ENCODE measurements at regions not wholly inside any gene's neighbourhood (a gene's known extent, or its start where the extent isn't known, plus 50 kb on each side); places are given as distances from the start of the nearest gene placed in this dataset.
A peak's percentile ranks its signal among the peaks of the same experiment; 100 is the strongest.
"Not testable (repeated sequence)": the region's sequence is repeated elsewhere in the genome, so short reads cannot be mapped to it uniquely, and the experiment has no call there.

DNA sequence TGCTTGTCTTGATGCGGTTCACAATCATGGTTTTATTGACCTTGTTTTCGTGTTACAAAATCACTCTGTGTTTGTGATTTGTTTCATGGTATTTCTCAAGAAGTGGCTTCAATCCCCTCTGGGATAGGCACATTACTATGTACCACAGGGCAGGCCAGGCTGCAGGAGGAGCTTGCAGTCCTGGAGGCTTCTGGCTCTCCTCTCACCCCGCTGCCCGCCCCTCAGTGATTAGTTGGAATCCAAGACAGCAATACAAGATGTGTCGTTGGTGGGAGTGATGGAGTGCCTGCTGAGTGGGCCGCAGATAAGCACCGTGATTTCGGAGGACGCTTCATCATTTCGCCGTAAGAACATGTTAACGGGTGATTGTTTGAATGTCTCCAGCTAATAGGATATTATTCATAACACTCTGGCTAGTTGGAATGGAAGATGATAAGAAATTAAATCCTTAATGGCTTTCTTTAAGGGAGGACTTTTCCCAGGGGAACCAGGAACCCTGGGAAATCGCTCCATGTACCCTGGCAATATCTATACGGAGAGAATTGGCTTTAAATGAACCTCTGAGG, 384.4 kb downstream of the MIAT start:
- no peak for DNase-seq (ENCODE audit: low read depth in 4 of 4, low spot score in 2 of 4)

DNA sequence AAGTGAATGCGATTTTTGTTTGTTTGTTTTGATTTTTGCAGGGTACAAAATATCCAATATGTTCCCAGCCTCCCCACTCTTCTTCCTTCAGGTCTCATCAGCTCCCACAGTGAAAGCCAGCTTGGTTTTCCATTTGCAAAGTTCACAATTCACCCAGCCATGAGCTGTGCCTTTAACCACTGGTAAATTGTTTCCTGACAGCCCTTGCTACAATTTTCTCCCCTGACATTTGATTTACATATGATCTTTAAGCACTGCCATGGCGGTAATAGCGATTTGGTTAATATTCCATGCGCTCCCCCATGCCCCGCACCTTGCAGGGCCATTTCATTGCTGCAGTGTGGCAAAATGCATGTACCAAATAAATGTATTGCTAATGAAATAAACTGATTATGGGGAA, 385.9 kb downstream of the MIAT start:
- DNase-seq (ENCODE audit: low read depth in 4 of 4, low spot score in 2 of 4): no peak

DNA sequence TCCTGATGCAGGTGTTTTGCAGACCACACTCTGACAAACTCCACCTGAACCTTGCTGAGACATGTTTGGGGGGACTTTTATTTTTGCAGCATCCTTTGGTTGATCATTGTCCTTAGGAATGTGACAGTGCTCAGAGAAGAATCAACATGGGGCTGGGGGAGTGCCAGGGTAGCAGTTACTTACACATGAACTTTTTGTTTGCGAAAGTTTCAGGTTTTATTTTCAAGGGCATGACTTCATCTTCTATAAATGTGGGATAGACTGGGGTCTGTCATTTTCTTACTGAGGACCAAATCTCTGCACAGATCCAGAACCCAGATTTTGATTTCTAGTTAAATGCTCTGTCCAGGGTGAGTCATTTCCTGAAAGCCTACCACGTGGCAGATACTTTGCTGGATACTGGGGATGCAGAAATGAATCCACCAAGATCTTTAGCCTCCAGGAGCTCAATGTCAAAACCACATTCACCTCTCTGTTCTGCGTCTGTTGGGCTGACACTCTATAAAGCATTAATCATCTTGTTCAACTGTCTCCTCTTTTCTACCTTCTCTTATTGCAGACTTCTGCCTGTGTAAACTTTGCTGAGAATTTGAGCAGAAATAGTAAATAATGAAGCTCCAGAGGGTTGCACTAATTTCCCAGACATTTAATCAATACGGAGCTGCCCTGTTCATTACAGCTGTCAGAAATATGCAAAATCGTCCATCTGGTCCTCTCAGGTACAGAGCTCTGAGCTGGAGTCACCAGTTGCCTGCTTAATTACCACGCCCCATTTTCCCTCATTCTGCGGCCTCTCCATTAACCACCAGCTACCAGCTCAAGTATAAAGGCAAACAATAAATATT, 387.9 kb downstream of the MIAT start:
- DNase-seq (ENCODE audit: low read depth in 4 of 4, low spot score in 2 of 4): no peak

DNA sequence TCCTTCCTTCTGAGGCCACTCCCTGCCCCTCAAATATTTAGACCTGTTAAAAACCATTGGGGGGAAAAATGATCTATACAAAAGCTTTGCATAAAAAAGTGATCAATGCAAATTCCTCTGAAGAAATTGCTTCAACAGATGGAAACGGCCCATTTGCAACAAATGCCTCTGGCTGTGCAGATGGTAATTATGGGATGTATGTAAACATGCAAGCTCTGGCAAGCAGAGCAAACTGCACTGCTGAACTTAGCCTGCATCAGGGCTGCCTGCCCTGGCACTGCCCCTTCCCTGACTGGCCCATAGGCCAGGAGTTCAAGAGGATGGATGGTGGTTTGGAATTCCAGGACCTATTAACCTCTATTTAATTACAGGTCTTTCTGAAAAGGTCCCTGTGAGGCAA, 388.7 kb downstream of the MIAT start:
- DNase-seq (ENCODE audit: low read depth in 4 of 4, low spot score in 2 of 4): no peak

DNA sequence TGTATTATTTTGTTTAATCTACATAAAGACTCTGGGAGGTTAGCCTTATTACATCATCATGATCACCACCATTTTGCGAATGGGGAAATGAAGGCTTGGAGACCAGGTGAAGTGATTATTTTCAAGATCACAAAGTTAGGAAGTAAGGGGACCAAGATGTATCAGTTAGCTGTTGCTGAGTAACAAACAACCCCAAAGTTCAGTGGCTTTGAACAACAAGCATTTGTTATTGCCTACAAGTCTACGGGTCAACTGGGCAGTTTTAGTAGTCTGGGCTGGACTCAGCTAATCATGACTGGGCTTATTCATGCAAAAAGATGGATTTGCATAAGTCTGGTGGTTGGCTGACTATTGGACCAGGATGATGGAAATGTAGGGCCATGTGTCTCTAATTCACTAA, 389.2 kb downstream of the MIAT start:
- DNase-seq (ENCODE audit: low read depth in 4 of 4, low spot score in 2 of 4): no peak

DNA sequence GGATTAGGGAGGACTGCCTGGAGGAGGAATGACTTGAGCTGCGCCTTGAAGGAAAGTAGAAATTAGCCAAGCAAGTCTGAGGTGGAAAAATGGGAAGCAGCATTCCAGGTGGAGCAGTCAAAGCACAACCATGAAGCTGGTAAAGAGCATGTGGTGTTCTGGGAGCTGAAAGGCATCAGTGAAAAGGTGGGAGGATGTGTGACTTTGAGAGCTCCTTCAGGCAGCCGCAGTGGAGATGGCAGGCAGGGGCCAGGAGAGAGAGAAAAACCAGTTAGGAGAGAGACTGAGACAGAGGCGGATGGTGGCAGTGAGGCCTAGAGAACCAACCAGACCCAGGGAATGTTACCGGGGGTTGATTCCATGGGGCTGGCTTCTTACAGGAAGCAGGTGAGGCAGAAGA, 393.4 kb downstream of the MIAT start:
- no peak for DNase-seq (ENCODE audit: low read depth in 4 of 4, low spot score in 2 of 4)

DNA sequence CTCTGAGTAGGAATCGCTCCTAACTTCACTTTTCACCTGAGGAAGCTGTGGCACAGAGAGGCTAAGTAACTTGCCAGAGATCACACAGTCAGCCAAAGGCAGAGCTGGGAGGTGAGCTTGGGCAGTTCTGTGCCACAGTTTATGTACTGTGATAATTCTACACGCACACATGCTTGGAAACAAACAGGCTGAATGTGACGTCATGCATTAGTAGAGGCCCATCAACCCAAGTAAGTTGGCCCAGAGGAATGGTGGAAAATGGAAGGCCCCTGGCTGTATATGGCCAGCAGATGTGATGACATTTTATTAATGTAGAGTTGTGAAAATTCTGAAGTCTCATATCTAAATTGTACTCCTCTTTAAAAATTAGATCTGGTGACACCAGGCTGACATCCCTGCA, 394.0 kb downstream of the MIAT start:
- no peak for DNase-seq (ENCODE audit: low read depth in 4 of 4, low spot score in 2 of 4)

DNA sequence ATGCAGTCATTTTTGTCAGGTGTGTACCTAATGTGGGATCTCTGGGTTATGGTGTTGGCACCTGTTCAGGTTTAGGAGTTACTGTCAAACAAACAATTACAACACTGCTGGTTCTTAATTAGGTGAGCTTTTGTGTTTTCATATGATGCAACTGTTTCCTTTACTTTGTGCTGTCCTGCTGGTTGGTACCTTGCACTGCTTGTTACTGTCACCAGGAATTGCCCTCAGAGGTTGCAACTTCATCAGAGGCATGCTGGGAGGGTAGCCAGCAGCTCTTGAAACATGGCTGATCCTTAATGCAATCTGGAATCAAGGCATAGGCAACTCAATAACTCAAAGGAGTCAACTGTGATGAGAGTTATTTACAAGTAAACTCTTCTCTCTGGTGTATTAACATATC, 400.3 kb downstream of the MIAT start:
- DNase-seq (ENCODE audit: low read depth in 4 of 4, low spot score in 2 of 4): no peak

DNA sequence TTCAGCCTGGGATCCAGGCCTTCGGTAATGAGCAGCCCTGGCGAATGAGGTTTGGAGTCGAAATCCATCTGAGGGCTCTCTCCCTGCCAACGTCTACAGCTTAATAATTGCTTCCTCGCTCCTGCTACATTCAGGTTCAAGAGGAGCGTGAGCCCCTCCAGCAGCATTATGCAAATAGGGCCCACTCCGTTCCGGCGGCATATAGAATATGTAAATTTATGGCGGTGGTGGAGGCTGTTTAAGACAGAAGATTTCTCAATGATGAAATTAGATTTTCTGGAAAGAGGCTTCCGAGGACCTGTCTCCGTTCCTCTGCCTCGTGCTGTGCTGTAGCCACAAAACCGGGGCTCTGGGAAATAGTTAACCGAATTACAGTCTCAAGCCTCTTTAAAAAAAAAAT, 402.8 kb downstream of the MIAT start:
- DNase-seq (ENCODE audit: low read depth in 4 of 4, low spot score in 2 of 4): no peak

DNA sequence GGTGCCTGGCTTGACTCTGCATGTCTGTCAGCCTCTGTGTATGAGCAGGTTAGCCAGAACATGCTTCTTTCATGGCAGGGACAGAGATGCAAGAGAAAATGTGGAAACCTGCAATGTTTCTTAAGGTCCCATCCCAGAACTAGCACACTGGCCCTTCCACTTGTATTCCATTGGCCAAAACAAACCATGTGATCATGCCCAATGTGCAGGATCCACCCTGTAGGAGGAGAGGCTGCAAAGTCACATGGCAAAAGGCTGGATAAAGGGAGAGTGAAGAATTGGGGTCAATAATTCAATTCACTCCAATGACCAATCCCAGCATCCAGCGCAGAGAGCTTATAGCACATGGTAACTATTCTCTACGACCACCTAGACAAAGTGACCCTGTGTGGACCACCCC, 405.5 kb downstream of the MIAT start:
- no peak for DNase-seq (ENCODE audit: low read depth in 4 of 4, low spot score in 2 of 4)

DNA sequence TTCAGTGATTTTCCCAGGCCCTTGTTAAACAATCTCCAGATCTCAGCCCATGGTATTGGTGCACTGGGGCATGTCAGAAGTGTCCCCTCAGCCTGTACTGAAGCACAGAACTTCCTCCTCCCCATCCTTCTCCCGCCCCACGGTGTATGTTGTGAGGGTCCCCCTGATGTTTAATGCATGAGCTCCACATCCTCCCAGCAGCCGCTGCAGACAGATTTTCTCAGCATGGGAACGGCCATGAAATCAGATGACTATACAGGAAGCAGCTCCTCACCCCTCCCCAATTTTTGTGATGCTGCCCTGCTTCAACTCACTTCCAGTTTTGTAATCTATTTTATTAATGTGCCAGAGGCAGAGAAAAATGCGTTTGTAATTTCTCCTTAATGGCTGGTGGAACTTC, 406.0 kb downstream of the MIAT start:
- DNase-seq (ENCODE audit: low read depth in 4 of 4, low spot score in 2 of 4): peak in 1 of 4 donors; percentile 23

DNA sequence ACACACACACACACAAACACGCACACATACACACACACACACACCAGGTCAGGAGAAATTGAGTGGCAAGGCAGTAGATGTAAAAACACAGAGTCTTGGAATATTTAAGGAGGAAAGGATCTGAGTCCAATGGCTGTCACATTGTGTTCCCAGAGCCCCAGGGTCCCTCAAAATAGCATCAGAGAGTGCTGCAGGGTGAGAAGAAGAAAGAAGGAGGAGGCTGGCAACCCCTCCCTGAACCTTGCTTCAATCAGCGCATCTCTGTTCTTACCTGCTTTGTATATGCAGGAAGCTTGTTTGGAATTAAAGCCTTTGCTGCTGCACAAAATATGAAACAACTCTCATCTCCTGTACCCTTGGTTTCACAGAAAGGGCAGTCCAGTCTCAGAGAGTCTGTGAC, 406.5 kb downstream of the MIAT start:
- no peak for DNase-seq (ENCODE audit: low read depth in 4 of 4, low spot score in 2 of 4)

DNA sequence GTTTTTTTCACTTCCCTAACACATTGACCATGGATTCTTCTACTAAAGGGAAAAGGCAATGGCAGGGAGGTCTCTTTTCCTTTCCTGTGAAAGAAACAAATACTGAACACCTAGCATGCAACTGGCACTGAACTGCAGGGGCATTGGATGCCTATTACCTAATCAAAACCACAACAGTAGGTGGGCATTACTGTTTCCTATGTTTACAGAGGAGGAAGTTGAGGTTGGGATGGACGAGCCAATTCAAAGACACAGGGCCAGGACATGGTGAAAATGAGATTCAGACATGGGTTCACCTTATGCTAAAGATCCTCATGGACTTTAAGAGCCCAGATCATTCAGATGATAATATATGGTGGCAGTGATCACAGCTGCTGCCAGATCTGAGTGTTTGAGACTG, 407.0 kb downstream of the MIAT start:
- no peak for DNase-seq (ENCODE audit: low read depth in 4 of 4, low spot score in 2 of 4)

DNA sequence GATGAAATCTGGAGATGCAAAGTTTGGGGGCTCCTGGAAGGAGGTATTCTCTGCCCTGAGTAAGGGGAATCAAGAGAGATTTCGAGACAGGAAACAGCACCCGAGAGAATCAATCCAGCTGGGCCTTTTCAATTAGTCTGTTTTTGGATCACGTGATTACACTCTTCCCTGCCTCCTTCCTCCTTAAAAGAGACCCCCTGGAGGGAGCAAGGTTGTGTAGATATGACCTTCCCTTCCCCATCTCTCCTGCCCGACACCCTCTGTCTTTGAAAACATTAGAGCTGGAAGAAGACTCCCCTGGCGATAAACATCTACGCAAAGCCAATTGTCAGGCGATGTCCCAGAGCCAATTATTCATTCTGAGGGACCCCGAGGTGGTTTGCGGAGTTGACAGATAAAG, 407.9 kb downstream of the MIAT start:
- DNase-seq (ENCODE audit: low read depth in 4 of 4, low spot score in 2 of 4): peak in 1 of 4 donors; percentile 12

DNA sequence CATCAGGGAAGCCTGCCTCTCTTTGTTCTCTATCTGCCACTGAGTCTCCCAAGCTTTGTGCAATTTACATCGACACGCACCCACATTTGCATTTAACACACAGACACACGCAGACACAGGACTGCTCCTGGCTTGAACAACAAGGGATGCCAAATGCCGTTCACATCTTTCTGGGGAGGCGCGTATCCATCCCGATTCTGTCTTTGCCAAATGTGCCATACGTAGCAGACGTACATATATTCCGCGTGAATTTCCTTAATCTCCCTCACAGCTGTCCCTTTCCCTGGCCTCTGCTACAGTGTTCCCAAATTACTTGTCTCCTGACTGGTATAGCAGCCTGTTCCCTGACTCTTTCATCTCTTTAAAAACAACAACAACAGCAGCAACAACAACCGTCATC, 409.5 kb downstream of the MIAT start:
- no peak for DNase-seq (ENCODE audit: low read depth in 4 of 4, low spot score in 2 of 4)

DNA sequence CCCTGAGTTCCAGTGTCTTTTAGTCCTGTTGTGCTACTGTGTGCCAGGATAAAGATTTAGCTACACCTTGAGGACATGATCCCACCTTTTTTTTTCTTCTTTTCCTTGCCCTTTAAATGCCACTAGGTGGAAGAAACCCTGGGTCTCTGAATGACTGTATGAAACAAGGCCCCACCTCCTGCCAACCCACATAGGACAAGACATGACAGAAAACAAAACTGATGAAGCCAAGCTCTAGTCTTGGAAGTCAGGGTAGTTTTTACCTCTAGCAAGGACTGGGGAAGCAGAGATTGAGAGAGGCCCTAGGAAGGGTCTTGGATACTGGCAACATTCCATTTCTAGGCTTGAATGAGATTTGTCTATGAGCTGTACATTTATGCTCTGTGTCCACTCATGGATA, 410.7 kb downstream of the MIAT start:
- DNase-seq (ENCODE audit: low read depth in 4 of 4, low spot score in 2 of 4): no peak

DNA sequence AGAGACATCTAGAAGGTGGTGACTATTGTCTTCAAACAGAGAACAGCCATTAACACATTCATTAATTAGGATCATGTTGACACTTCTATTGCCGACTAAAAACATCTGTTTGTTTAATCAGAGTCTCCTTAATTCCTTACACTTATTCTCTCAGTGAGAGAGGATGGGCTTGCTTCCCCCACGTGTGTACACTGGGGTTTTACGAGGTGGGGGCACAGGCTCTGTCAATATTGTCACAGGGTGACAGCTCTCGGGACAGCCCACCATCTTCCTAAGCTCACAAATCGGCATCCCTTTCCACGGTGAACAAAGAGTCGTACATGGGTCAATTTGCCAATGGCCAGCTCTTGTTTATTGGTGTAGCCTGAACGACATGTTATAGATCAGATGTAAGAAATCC, 413.2 kb downstream of the MIAT start:
- no peak for DNase-seq (ENCODE audit: low read depth in 4 of 4, low spot score in 2 of 4)

DNA sequence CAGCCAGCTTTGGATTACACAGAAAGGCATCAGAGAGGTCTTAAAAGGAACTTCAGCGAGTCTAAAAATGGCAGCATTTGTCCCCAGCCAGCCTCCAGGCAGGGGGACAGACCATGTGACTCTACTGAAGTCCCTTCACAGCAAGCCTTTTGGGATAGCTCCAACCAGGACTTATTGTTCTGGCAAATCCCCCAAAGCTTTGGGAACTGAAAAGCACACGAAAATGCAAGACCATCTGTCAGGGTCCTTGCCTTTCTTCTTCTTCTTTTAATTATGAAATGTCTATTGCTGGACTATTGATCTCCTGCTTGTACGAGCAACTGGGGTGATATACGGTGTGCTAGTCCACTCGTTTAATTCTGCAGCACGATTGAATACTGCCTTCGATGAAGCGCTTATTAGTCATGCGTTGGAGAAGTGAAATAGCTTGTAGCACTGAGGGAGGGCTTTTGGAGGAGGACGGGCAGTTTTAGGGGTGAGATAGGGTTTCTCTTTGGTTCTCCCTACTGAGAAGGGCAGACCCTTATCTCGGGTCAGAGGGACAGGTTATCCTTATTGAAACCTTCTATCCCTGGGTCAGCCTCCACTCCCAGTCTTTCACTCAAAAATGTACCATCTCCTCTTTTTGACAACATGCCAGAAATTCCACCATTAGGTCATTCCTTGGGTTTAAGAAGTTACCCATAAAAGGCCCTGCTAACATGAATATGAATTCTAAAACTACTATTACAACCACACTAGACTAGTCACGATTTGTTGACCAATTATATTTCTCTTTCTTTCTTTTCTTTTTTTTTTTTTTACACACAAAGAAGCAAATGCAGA, 416.4 kb downstream of the MIAT start:
- no peak for DNase-seq (ENCODE audit: low read depth in 4 of 4, low spot score in 2 of 4)

DNA sequence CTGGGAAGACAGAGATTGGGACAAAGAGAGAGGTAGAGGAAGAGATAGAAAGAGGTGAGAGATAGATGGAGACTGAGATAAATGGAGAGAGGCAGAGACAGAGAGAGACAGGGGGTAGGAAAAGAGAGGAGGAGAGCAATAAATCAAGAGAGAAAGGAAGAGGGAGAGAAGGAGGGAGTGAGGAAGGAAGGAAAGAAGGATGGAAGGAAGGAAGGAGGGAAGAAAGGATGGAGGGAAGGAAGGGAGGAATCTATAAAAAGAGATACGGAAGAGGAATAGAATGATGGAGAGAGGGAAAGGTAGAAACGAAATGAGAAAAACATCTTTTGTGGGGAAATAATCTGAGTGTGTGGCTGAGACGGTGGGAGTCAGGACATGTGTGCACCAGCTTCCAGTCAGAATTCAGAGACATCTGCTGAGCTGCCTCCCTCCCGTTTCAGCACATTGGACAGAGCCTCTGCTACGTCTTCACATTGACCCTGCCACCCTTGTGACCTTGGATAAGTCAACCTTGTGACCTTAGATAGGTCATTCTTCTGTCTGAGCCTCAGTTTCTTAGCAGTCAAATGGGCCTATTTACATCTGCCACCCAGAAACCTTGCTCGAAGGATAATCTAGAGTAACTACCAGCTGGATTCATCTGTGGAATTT, 417.8 kb downstream of the MIAT start:
- DNase-seq (ENCODE audit: low read depth in 4 of 4, low spot score in 2 of 4): no peak

DNA sequence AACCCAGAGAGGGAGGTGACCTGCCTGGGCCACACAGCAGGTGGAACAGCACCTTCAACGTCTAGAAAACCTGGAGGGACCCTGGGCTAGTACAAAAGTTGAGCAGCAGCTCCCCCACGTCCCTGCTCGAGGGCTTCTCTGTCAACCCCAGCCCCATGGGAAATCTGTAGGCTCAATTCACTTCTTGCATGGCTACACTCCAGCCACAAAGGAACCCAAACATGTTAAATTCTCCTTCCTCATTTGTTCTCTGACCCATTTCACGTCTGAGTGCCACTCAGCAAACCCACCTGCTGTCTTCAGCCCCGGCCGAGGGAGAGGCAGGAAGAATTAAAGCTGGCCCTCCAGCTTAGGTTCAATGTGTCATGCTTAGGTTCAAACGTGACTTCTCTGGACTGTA, 418.5 kb downstream of the MIAT start:
- DNase-seq (ENCODE audit: low read depth in 4 of 4, low spot score in 2 of 4): no peak

DNA sequence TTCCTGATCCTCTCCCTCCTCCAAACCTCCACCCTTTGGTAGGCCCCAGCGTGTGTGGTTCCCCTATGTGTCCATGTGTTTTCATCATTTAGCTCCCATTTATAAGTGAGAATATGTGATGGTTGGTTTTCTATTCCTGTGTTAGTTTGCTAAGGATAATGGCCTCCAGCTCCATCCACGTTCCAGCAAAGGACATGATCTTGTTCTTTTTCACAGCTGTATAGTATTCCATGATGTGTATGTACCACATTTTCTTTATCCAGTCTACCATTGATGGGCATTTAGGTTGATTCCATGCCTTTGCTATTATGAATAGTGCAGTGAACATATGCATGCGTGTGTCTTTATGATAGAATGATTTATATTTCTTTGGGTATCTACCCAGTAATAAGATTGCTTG, 420.7 kb downstream of the MIAT start:
- DNase-seq (ENCODE audit: low read depth in 4 of 4, low spot score in 2 of 4): not testable (repeated sequence)

Measured in left renal cortex interstitium (tissue), 4 donors.